Activated CD8-positive, alpha-beta memory T cell treated with anti-CD3 and anti-CD28 coated beads for 4 hours (primary cell): ENCODE measurements at regions not wholly inside any gene's neighbourhood (a gene's known extent, or its start where the extent isn't known, plus 50 kb on each side); places are given as distances from the start of the nearest gene placed in this dataset.

ENCODE experiments used
- DNase-seq, 2 donors: peaks; one replicate each; pipeline ENCODE4 v3.0.0-alpha.2; 2020; ENCODE audit warnings: low read depth in 2 of 2

- no peak for DNase-seq
Measured at GRCh38 chr3:44090036-44090435, 151.7 kb upstream of the TOPAZ1 start.

- no peak for DNase-seq
Measured at GRCh38 chr3:44092497-44092896, 149.2 kb upstream of the TOPAZ1 start.

- DNase-seq, result no peak
Measured at GRCh38 chr3:44093531-44093930, 148.2 kb upstream of the TOPAZ1 start.

GRCh38 chr3:44098656-44099415 is 142.8 kb upstream of the TOPAZ1 start:
- DNase-seq, result no peak

GRCh38 chr3:44099566-44100297 is 142.0 kb upstream of the TOPAZ1 start:
- no peak for DNase-seq

- no peak for DNase-seq
Measured at GRCh38 chr3:44100298-44100695, 141.4 kb upstream of the TOPAZ1 start.

- DNase-seq, result no peak
Measured at GRCh38 chr3:44104043-44104442, 137.6 kb upstream of the TOPAZ1 start.

GRCh38 chr3:44104668-44105321 is 136.9 kb upstream of the TOPAZ1 start:
- peak in 1 of 2 donors; percentile 8 for DNase-seq

GRCh38 chr3:44105571-44105970 is 136.1 kb upstream of the TOPAZ1 start:
- DNase-seq, result no peak

- DNase-seq, result no peak
Measured at GRCh38 chr3:44106756-44107155, 134.9 kb upstream of the TOPAZ1 start.

- DNase-seq, result no peak
Measured at GRCh38 chr3:44108481-44108880, 133.2 kb upstream of the TOPAZ1 start.

GRCh38 chr3:44109771-44110361 is 131.8 kb upstream of the TOPAZ1 start:
- DNase-seq, result no peak

GRCh38 chr3:44110648-44111047 is 131.0 kb upstream of the TOPAZ1 start:
- DNase-seq, result no peak

- no peak for DNase-seq
Measured at GRCh38 chr3:44111482-44111881, 130.2 kb upstream of the TOPAZ1 start.

- peak; percentile 1 to 4 for DNase-seq
Measured at GRCh38 chr3:44114142-44114541, 127.5 kb upstream of the TOPAZ1 start.

- DNase-seq, result no peak
Measured at GRCh38 chr3:44117239-44117638, 124.4 kb upstream of the TOPAZ1 start.

GRCh38 chr3:44117736-44118135 is 124.0 kb upstream of the TOPAZ1 start:
- no peak for DNase-seq

- DNase-seq, result no peak
Measured at GRCh38 chr3:44120721-44121582, 120.7 kb upstream of the TOPAZ1 start.

- DNase-seq, result no peak
Measured at GRCh38 chr3:44125246-44125645, 116.4 kb upstream of the TOPAZ1 start.

GRCh38 chr3:44125882-44126281 is 115.8 kb upstream of the TOPAZ1 start:
- no peak for DNase-seq

- no peak for DNase-seq
Measured at GRCh38 chr3:44128057-44128775, 113.5 kb upstream of the TOPAZ1 start.
